ENCODE measurements at regions not wholly inside any gene's neighbourhood (a gene's known extent, or its start where the extent isn't known, plus 50 kb on each side); places are given as distances from the start of the nearest gene placed in this dataset.

GRCh38 chr9:85155352-85155751 lies 485.8 kb downstream of the NTRK2 start:
- no peak for DNase-seq (ENCODE audit: low read depth)

GRCh38 chr9:85151741-85152140 lies 482.2 kb downstream of the NTRK2 start:
- no peak for DNase-seq (ENCODE audit: low read depth)

GRCh38 chr9:85151162-85151561 lies 481.6 kb downstream of the NTRK2 start:
- no peak for DNase-seq (ENCODE audit: low read depth)

- no peak for DNase-seq (ENCODE audit: low read depth)
These were observed 477.6 kb downstream of the NTRK2 start for GRCh38 chr9:85147046-85147640.

- DNase-seq (ENCODE audit: low read depth) = no peak
These were observed 473.4 kb downstream of the NTRK2 start for GRCh38 chr9:85142968-85143367.

GRCh38 chr9:85142496-85142911 lies 473.0 kb downstream of the NTRK2 start:
- DNase-seq (ENCODE audit: low read depth) = no peak

- no peak for DNase-seq (ENCODE audit: low read depth)
These were observed 468.2 kb downstream of the NTRK2 start for GRCh38 chr9:85137696-85138095.

- no peak for DNase-seq (ENCODE audit: low read depth)
These were observed 467.5 kb downstream of the NTRK2 start for GRCh38 chr9:85136987-85137386.

- DNase-seq (ENCODE audit: low read depth) = no peak
These were observed 467.0 kb downstream of the NTRK2 start for GRCh38 chr9:85136507-85136906.

- DNase-seq (ENCODE audit: low read depth) = no peak
These were observed 461.2 kb downstream of the NTRK2 start for GRCh38 chr9:85130764-85131163.

- DNase-seq (ENCODE audit: low read depth) = no peak
These were observed 460.7 kb downstream of the NTRK2 start for GRCh38 chr9:85130260-85130659.

GRCh38 chr9:85129514-85129913 lies 460.0 kb downstream of the NTRK2 start:
- DNase-seq (ENCODE audit: low read depth) = no peak

- DNase-seq (ENCODE audit: low read depth) = no peak
These were observed 449.6 kb downstream of the NTRK2 start for GRCh38 chr9:85118990-85119755.

- no peak for DNase-seq (ENCODE audit: low read depth)
These were observed 448.3 kb downstream of the NTRK2 start for GRCh38 chr9:85117831-85118230.

GRCh38 chr9:85115473-85115872 lies 445.9 kb downstream of the NTRK2 start:
- no peak for DNase-seq (ENCODE audit: low read depth)

- DNase-seq (ENCODE audit: low read depth) = no peak
These were observed 445.3 kb downstream of the NTRK2 start for GRCh38 chr9:85114799-85115198.

GRCh38 chr9:85112933-85113418 lies 443.4 kb downstream of the NTRK2 start:
- no peak for DNase-seq (ENCODE audit: low read depth)

GRCh38 chr9:85112391-85112790 lies 442.9 kb downstream of the NTRK2 start:
- DNase-seq (ENCODE audit: low read depth) = no peak

GRCh38 chr9:85108746-85109145 lies 439.2 kb downstream of the NTRK2 start:
- no peak for DNase-seq (ENCODE audit: low read depth)

- DNase-seq (ENCODE audit: low read depth) = no peak
These were observed 438.7 kb downstream of the NTRK2 start for GRCh38 chr9:85108229-85108628.

GRCh38 chr9:85089188-85089969 lies 419.9 kb downstream of the NTRK2 start:
- DNase-seq (ENCODE audit: low read depth) = no peak

GRCh38 chr9:85081963-85082362 lies 412.4 kb downstream of the NTRK2 start:
- DNase-seq (ENCODE audit: low read depth) = no peak

- no peak for DNase-seq (ENCODE audit: low read depth)
These were observed 409.8 kb downstream of the NTRK2 start for GRCh38 chr9:85079349-85079748.

All from activated gamma-delta T cell treated with anti-CD3 and anti-CD28 coated beads, Interleukin-2, amount 50 U/mL, for 16 hours (primary cell).